ENCODE measurements at regions not wholly inside any gene's neighbourhood (a gene's known extent, or its start where the extent isn't known, plus 50 kb on each side); places are given as distances from the start of the nearest gene placed in this dataset.
"Not testable (repeated sequence)": the region's sequence is repeated elsewhere in the genome, so short reads cannot be mapped to it uniquely, and the experiment has no call there.

- DNase-seq (ENCODE audit: extremely low read depth, low read depth) = no peak
Observed at GRCh38 chr7:17552952-17553351, 254.5 kb downstream of the AHR start.

- no peak for DNase-seq (ENCODE audit: extremely low read depth, low read depth)
Observed at GRCh38 chr7:17554341-17555015, 256.0 kb downstream of the AHR start.

GRCh38 chr7:17556247-17556956, 257.9 kb downstream of the AHR start:
- DNase-seq (ENCODE audit: extremely low read depth, low read depth) = no peak

GRCh38 chr7:17557251-17557671, 258.8 kb downstream of the AHR start:
- no peak for DNase-seq (ENCODE audit: extremely low read depth, low read depth)

- no peak for DNase-seq (ENCODE audit: extremely low read depth, low read depth)
Observed at GRCh38 chr7:17558135-17558534, 259.7 kb downstream of the AHR start.

GRCh38 chr7:17558558-17559332, 260.3 kb downstream of the AHR start:
- no peak for DNase-seq (ENCODE audit: extremely low read depth, low read depth)

DNA sequence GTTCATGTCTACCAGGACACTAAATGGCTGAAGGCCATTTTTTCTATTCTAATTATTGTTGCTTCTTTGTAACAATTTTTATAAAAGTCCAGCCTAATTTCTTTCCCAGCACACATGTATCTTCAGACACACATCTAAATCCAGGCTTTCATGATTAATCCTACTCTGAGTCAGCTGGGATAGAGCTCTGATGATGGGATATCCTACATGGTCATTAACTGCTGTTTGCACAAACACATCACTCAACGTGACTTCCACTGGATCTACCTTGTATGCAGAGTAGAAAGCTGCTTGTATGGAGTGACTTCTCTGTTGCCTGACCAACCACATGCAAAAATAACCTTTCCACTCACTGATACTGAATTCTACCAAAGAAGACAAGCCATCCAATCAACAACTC, 260.9 kb downstream of the AHR start:
- no peak for DNase-seq (ENCODE audit: extremely low read depth, low read depth)

DNA sequence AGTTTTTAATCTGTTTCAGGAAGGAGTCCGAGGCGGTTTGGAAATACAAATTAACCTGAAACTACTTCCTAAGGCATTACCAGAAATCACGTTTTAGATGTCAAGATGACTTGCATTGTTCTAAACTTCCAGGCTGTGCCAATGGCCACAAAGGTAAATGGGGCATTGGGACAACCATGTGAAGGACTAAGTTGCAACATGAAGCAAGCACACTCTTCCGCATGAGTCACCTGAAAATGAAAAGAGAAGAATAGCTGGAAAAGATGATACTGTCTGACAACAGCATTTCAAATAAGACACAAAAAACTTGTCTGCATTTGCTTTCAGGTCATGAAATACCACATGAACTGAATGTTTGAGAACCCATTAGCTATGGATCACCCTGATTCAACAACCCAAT, 262.1 kb downstream of the AHR start:
- DNase-seq (ENCODE audit: extremely low read depth, low read depth) = no peak

- no peak for DNase-seq (ENCODE audit: extremely low read depth, low read depth)
Observed at GRCh38 chr7:17560966-17561365, 262.5 kb downstream of the AHR start.

DNA sequence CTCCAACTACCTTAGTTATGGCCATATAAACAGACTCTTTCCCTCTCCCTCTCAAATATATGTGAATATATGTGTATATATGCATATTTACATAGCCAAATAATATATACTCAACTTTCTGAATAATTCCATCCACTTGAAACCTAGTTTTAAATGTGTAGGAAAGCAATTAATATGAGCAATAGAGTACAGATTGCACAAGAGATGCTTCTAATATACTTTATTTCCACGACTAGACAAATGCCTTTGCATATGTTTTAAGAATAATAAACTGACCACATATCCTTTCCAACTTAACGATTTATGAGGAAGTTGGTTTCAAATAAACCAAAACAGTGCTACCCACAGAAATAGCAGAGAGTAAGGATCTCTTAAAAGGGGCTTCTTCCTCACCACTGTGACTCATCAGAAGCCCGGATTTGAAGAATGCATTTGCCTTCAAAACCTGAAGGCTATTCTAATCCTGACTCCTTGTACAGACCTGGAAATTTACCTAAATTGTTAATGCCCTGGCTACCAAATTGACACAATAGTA, 266.3 kb downstream of the AHR start:
- DNase-seq (ENCODE audit: extremely low read depth, low read depth) = no peak

GRCh38 chr7:17580141-17580540, 281.7 kb downstream of the AHR start:
- no peak for DNase-seq (ENCODE audit: extremely low read depth, low read depth)

DNA sequence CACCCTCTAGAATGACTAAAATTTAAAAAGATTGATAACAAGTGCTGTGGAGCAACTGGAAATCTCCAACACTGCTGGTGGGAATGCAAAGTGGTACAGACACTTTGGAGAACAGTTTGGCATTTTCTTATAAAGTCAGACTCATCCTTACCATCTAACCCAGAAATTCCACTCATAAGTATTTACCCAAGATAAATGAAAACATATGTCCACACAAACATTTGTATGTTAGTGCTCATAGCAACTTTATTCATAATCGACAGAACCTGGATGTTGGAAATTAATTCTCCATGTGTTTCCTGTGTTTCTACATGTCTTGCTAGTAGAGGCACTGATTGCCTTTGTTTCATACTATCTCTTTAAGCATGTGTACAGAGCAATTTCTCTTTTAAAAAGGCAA, 282.4 kb downstream of the AHR start:
- DNase-seq (ENCODE audit: extremely low read depth, low read depth) = no peak

GRCh38 chr7:17581301-17581700, 282.8 kb downstream of the AHR start:
- no peak for DNase-seq (ENCODE audit: extremely low read depth, low read depth)

GRCh38 chr7:17582696-17583095, 284.2 kb downstream of the AHR start:
- not testable (repeated sequence) for DNase-seq (ENCODE audit: extremely low read depth, low read depth)

GRCh38 chr7:17583786-17584185, 285.3 kb downstream of the AHR start:
- DNase-seq (ENCODE audit: extremely low read depth, low read depth) = no peak

DNA sequence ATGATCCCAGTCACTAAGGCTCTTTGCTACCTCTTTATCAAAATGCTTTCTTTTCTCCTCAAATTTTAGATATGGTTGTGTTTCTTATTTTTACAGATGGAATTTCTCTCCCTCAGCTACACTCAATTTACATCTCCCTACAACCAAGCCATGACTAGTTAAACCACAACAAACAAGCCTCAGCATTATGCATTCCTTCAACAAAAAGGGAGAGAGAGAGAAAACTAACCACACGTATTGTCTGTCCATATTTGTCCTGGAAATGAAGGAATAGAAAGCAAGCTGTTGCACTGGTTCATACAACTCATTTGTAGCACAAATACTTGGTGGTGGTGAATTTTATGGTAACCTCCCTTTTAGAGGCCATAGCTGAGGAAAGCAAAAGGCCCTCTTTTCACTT, 286.4 kb downstream of the AHR start:
- no peak for DNase-seq (ENCODE audit: extremely low read depth, low read depth)

- no peak for DNase-seq (ENCODE audit: extremely low read depth, low read depth)
Observed at GRCh38 chr7:17586711-17587110, 288.3 kb downstream of the AHR start.

DNA sequence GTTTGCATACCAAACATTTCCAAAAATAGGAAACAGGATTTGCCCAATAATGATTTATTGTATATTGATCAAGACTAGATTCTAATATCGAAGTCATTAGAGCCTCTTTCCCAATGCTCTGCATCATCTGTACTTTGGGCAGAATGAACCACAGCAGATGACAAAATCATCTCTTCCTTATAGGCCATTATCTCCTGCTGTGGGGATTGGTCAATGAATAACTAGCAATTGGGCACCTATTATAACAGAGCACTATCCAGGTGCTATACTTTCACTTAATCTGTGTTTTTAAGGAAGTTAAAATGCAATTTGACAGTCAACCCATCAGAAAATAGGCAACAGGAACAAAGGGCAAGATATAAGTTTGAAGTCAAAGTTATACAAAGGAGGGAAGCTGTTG, 290.3 kb downstream of the AHR start:
- no peak for DNase-seq (ENCODE audit: extremely low read depth, low read depth)

DNA sequence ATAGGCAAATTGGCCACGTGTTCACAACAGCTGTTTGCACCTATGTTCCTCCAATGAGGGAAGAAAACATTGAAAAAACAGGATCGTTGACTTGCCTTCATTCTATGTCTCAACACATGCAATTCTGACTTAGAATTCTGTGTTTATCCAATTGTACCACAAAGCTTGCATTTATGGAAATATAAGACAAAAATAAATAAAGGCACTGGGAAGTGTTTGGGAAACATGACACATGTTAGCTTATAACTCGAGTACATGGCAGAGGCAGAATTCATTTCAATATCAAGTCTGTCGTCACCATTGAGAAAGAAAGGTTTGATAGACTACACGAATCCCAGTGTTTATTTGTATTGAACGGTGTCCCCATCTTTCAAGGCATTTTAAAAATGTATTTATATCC, 291.2 kb downstream of the AHR start:
- no peak for DNase-seq (ENCODE audit: extremely low read depth, low read depth)

DNA sequence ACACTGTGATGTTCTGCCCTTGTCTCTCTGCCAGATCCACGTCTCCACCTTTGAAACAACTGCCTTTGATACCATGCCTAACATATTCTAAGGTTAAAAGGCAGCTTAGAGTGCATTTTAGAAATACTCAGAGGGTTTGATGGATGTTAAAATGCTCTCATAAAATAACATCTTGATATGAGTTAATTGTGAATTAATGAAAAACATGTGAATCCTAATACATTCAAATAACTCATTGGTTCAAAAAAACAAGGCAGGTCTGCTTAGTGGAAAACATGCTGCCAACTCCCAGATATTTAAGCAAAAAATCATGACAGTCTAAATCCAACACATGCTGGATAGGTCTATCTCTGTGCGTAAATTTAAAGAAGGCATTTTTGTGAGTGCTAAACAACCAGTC, 291.8 kb downstream of the AHR start:
- DNase-seq (ENCODE audit: extremely low read depth, low read depth) = no peak

DNA sequence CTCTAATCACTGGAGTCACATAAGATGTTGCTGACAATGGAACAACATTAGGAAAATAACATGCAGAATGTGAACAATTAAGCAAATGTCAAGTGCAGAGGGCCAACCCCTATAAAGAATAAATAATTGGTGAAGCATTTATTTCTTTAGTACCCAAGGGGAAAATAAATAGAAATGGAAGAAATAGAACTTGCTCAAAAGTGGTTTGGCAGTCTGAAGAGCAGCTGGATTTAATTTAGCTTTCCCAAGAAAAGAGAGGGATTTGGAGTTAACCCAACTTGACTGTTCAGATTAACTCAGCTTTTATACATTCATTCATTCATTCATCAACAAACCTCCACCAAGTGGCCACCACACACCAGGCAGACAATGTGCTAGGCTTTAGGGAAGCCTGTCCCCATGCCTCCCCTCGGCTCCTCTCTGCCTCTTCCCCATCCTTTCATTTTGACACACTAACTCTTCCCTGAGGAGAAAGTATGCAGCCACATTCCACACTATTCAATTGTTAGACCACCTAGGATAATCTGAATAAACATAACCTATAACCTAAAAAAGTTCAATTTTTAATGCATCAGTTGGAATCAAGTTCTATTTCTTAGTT, 295.5 kb downstream of the AHR start:
- no peak for DNase-seq (ENCODE audit: extremely low read depth, low read depth)

Data from NCI-H460 (cell line).